ENCODE measurements at regions not wholly inside any gene's neighbourhood (a gene's known extent, or its start where the extent isn't known, plus 50 kb on each side); places are given as distances from the start of the nearest gene placed in this dataset.

DNA sequence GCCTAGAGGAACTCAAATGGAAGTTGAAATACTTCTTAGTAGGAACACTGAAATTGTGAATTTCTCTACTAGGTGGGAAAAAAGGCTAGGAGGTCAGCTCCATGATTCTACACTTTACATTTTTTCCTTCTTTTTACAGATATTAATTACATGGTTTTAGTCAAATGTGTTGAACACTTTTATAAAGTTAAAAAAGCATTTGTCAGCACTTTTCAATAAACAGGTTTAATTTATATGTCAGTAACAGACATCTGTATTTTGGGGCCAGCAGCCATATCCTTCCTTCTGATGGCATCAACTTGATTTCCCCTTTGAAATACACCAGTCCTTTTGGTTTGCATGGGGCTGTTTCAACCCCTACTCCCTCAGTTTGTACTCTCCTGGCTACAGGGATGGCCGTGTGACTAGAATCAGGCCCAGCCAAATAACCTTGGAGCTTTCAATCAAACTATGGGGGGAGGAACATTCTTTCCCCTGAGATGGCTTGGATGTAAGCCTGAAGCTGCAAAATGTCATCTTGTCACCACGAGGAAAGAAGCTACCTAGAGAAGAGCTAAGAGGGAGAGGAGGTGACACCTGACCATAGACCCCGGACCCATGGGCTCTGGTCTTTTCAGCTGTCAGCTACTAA is 171.0 kb upstream of the NEBL start:
- no peak for TF ChIP-seq POLR2A (IDR thresholded peaks at IDR 0.05; ENCODE audit: low read depth, low read length)
- TF ChIP-seq POLR2AphosphoS5 (IDR thresholded peaks at IDR 0.05; ENCODE audit: low read depth, low read length) = no peak
- TF ChIP-seq TAF1 (IDR thresholded peaks at IDR 0.05; ENCODE audit: low read depth, low read length) = no peak
- TF ChIP-seq SPI1 (IDR thresholded peaks at IDR 0.05; ENCODE audit: low read depth, low read length) = no peak
- TF ChIP-seq PAX5 (IDR thresholded peaks at IDR 0.05; ENCODE audit: insufficient read depth, low read length, severe bottlenecking) = no peak

All from GM12891 (cell line).